WTC11 (cell line): ENCODE measurements at regions not wholly inside any gene's neighbourhood (a gene's known extent, or its start where the extent isn't known, plus 50 kb on each side); places are given as distances from the start of the nearest gene placed in this dataset.

Experiments
- ESRRA ChIP-seq: sonication (generic); formaldehyde crosslinking; IDR thresholded peaks from 2 replicates; pipeline ENCODE4 v1.8.1; 2022; ENCODE audit warnings: mild to moderate bottlenecking, missing genetic modification reagents, borderline replicate concordance
- ETV6 ChIP-seq: sonication (generic); formaldehyde crosslinking; IDR thresholded peaks from 2 replicates; pipeline ENCODE4 v1.8.1; 2022; ENCODE audit warnings: mild to moderate bottlenecking, missing genetic modification reagents
- HMGA2 ChIP-seq: fragments of 250-450 bp; sonication (Bioruptor Pico); IDR thresholded peaks from 2 replicates; pipeline ENCODE4 v1.4.0; 2021; ENCODE audit warnings: mild to moderate bottlenecking, moderate library complexity
- NFE2L1 ChIP-seq: sonication (generic); formaldehyde crosslinking; IDR thresholded peaks from 2 replicates; pipeline ENCODE4 v1.8.1; 2023; ENCODE audit warnings: missing genetic modification reagents
- RELA ChIP-seq: sonication (generic); formaldehyde crosslinking; IDR thresholded peaks from 2 replicates; pipeline ENCODE4 v1.8.1; 2022; ENCODE audit warnings: missing genetic modification reagents, mild to moderate bottlenecking, borderline replicate concordance
- ZNF232 ChIP-seq: sonication (generic); formaldehyde crosslinking; IDR thresholded peaks from 2 replicates; pipeline ENCODE4 v1.8.0; 2022; ENCODE audit warnings: mild to moderate bottlenecking, missing genetic modification reagents
- ZNF671 ChIP-seq: fragments of 250-450 bp; sonication (Bioruptor Pico); IDR thresholded peaks from 2 replicates; pipeline ENCODE4 v1.8.0; 2021; ENCODE audit warnings: mild to moderate bottlenecking
- TF ChIP-seq, protein P1 (sequence below): fragments of 200-600 bp; IDR thresholded peaks from 2 replicates; pipeline ENCODE4 v1.8.0; 2022; ENCODE audit warnings: antibody characterized with exemption
- TF ChIP-seq, protein P2 (sequence below): sonication (generic); formaldehyde crosslinking; IDR thresholded peaks from 2 replicates; pipeline ENCODE4 v1.8.1; 2023; ENCODE audit warnings: mild to moderate bottlenecking, moderate library complexity, missing genetic modification reagents
- TF ChIP-seq, protein P3 (sequence below): sonication (generic); formaldehyde crosslinking; IDR thresholded peaks from 2 replicates; pipeline ENCODE4 v1.8.0; 2022; ENCODE audit warnings: mild to moderate bottlenecking, missing genetic modification reagents
- TF ChIP-seq, protein P4 (sequence below): sonication (generic); formaldehyde crosslinking; IDR thresholded peaks from 2 replicates; pipeline ENCODE4 v1.8.0; 2023; ENCODE audit warnings: missing genetic modification reagents
- TF ChIP-seq, protein P5 (sequence below): sonication (generic); formaldehyde crosslinking; IDR thresholded peaks from 2 replicates; pipeline ENCODE4 v1.8.0; 2022; ENCODE audit warnings: mild to moderate bottlenecking, missing genetic modification reagents
- TF ChIP-seq, protein P6 (sequence below): sonication (generic); formaldehyde crosslinking; IDR thresholded peaks from 2 replicates; pipeline ENCODE4 v1.8.0; 2023; ENCODE audit warnings: mild to moderate bottlenecking, missing genetic modification reagents
- TF ChIP-seq, protein P7 (sequence below): sonication (generic); formaldehyde crosslinking; conservative IDR thresholded peaks from 2 replicates; pipeline ENCODE4 v1.8.1; 2022; ENCODE audit warnings: mild to moderate bottlenecking, missing genetic modification reagents

DNA sequence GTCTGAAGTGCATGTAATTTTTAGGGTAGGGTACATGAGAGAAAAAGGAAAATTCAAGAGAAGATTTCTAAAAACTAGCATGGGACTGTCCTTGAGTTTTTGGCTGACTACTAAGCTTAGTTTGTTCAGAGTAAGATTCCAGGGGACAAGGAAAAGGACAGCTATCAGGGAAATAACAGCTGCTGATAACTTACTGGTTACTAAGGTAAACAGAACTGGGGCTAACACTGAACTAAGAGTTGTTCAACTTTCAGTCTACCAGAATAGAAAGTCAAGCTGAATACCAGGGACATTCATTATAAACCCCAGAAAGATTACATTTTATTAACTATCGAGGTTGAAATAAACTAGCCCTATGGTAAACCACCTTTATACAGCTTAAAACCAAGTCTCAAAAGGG lies 261.8 kb upstream of the CYRIA start:
- TF ChIP-seq ZNF671 (CRISPR knock-in tag) (no peak), RELA (CRISPR knock-in tag) (no peak), ESRRA (CRISPR knock-in tag) (no peak), NFE2L1 (no peak), HMGA2 (CRISPR knock-in tag) (no peak), ZNF232 (no peak), ETV6 (CRISPR knock-in tag) (no peak)
- TF ChIP-seq, protein P1, sequence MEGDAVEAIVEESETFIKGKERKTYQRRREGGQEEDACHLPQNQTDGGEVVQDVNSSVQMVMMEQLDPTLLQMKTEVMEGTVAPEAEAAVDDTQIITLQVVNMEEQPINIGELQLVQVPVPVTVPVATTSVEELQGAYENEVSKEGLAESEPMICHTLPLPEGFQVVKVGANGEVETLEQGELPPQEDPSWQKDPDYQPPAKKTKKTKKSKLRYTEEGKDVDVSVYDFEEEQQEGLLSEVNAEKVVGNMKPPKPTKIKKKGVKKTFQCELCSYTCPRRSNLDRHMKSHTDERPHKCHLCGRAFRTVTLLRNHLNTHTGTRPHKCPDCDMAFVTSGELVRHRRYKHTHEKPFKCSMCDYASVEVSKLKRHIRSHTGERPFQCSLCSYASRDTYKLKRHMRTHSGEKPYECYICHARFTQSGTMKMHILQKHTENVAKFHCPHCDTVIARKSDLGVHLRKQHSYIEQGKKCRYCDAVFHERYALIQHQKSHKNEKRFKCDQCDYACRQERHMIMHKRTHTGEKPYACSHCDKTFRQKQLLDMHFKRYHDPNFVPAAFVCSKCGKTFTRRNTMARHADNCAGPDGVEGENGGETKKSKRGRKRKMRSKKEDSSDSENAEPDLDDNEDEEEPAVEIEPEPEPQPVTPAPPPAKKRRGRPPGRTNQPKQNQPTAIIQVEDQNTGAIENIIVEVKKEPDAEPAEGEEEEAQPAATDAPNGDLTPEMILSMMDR, result no peak
- TF ChIP-seq, protein P2, sequence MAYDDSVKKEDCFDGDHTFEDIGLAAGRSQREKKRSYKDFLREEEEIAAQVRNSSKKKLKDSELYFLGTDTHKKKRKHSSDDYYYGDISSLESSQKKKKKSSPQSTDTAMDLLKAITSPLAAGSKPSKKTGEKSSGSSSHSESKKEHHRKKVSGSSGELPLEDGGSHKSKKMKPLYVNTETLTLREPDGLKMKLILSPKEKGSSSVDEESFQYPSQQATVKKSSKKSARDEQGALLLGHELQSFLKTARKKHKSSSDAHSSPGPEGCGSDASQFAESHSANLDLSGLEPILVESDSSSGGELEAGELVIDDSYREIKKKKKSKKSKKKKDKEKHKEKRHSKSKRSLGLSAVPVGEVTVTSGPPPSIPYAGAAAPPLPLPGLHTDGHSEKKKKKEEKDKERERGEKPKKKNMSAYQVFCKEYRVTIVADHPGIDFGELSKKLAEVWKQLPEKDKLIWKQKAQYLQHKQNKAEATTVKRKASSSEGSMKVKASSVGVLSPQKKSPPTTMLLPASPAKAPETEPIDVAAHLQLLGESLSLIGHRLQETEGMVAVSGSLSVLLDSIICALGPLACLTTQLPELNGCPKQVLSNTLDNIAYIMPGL (CRISPR knock-in tag), result no peak
- TF ChIP-seq, protein P3, sequence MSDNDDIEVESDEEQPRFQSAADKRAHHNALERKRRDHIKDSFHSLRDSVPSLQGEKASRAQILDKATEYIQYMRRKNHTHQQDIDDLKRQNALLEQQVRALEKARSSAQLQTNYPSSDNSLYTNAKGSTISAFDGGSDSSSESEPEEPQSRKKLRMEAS (CRISPR knock-in tag), result no peak
- TF ChIP-seq, protein P4, sequence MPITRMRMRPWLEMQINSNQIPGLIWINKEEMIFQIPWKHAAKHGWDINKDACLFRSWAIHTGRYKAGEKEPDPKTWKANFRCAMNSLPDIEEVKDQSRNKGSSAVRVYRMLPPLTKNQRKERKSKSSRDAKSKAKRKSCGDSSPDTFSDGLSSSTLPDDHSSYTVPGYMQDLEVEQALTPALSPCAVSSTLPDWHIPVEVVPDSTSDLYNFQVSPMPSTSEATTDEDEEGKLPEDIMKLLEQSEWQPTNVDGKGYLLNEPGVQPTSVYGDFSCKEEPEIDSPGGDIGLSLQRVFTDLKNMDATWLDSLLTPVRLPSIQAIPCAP (CRISPR knock-in tag), result no peak
- TF ChIP-seq, protein P5, sequence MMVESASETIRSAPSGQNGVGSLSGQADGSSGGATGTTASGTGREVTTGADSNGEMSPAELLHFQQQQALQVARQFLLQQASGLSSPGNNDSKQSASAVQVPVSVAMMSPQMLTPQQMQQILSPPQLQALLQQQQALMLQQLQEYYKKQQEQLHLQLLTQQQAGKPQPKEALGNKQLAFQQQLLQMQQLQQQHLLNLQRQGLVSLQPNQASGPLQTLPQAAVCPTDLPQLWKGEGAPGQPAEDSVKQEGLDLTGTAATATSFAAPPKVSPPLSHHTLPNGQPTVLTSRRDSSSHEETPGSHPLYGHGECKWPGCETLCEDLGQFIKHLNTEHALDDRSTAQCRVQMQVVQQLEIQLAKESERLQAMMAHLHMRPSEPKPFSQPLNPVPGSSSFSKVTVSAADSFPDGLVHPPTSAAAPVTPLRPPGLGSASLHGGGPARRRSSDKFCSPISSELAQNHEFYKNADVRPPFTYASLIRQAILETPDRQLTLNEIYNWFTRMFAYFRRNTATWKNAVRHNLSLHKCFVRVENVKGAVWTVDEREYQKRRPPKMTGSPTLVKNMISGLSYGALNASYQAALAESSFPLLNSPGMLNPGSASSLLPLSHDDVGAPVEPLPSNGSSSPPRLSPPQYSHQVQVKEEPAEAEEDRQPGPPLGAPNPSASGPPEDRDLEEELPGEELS, result no peak
- TF ChIP-seq, protein P6, sequence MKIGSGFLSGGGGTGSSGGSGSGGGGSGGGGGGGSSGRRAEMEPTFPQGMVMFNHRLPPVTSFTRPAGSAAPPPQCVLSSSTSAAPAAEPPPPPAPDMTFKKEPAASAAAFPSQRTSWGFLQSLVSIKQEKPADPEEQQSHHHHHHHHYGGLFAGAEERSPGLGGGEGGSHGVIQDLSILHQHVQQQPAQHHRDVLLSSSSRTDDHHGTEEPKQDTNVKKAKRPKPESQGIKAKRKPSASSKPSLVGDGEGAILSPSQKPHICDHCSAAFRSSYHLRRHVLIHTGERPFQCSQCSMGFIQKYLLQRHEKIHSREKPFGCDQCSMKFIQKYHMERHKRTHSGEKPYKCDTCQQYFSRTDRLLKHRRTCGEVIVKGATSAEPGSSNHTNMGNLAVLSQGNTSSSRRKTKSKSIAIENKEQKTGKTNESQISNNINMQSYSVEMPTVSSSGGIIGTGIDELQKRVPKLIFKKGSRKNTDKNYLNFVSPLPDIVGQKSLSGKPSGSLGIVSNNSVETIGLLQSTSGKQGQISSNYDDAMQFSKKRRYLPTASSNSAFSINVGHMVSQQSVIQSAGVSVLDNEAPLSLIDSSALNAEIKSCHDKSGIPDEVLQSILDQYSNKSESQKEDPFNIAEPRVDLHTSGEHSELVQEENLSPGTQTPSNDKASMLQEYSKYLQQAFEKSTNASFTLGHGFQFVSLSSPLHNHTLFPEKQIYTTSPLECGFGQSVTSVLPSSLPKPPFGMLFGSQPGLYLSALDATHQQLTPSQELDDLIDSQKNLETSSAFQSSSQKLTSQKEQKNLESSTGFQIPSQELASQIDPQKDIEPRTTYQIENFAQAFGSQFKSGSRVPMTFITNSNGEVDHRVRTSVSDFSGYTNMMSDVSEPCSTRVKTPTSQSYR, result no peak
- TF ChIP-seq, protein P7, sequence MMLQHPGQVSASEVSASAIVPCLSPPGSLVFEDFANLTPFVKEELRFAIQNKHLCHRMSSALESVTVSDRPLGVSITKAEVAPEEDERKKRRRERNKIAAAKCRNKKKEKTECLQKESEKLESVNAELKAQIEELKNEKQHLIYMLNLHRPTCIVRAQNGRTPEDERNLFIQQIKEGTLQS (CRISPR knock-in tag), result no peak
